Epidermal melanocyte (primary cell): ENCODE measurements at regions not wholly inside any gene's neighbourhood (a gene's known extent, or its start where the extent isn't known, plus 50 kb on each side); places are given as distances from the start of the nearest gene placed in this dataset.

Source experiments
- DNase-seq: peaks from one replicate; pipeline ENCODE4 v3.0.0; 2011; ENCODE audit warnings: low spot score; ENCODE audit not compliant: insufficient read length

- DNase-seq, result no peak
Measured at GRCh38 chr3:25143356-25144025, 284.6 kb upstream of the RARB start.

- DNase-seq, result no peak
Measured at GRCh38 chr3:25144430-25144829, 283.6 kb upstream of the RARB start.

- no peak for DNase-seq
Measured at GRCh38 chr3:25145176-25145575, 282.9 kb upstream of the RARB start.

GRCh38 chr3:25150199-25150598 lies 277.9 kb upstream of the RARB start:
- no peak for DNase-seq

- no peak for DNase-seq
Measured at GRCh38 chr3:25151281-25151902, 276.7 kb upstream of the RARB start.

GRCh38 chr3:25151903-25152295 lies 276.2 kb upstream of the RARB start:
- no peak for DNase-seq

- DNase-seq, result no peak
Measured at GRCh38 chr3:25153136-25153535, 274.9 kb upstream of the RARB start.

GRCh38 chr3:25153561-25153960 lies 274.5 kb upstream of the RARB start:
- DNase-seq, result no peak

GRCh38 chr3:25155652-25156471 lies 272.2 kb upstream of the RARB start:
- DNase-seq, result no peak

- no peak for DNase-seq
Measured at GRCh38 chr3:25156626-25157025, 271.4 kb upstream of the RARB start.

- no peak for DNase-seq
Measured at GRCh38 chr3:25165306-25165705, 262.8 kb upstream of the RARB start.

GRCh38 chr3:25166016-25166415 lies 262.0 kb upstream of the RARB start:
- no peak for DNase-seq

- no peak for DNase-seq
Measured at GRCh38 chr3:25169151-25169550, 258.9 kb upstream of the RARB start.

- DNase-seq, result no peak
Measured at GRCh38 chr3:25170021-25170420, 258.0 kb upstream of the RARB start.

GRCh38 chr3:25171118-25171807 lies 256.8 kb upstream of the RARB start:
- DNase-seq, result no peak

GRCh38 chr3:25171897-25172296 lies 256.2 kb upstream of the RARB start:
- DNase-seq, result no peak

GRCh38 chr3:25173606-25174005 lies 254.5 kb upstream of the RARB start:
- DNase-seq, result no peak

- DNase-seq, result no peak
Measured at GRCh38 chr3:25174251-25174650, 253.8 kb upstream of the RARB start.

- DNase-seq, result no peak
Measured at GRCh38 chr3:25177041-25177440, 251.0 kb upstream of the RARB start.

GRCh38 chr3:25178672-25179071 lies 249.4 kb upstream of the RARB start:
- no peak for DNase-seq

- DNase-seq, result no peak
Measured at GRCh38 chr3:25181096-25181495, 247.0 kb upstream of the RARB start.

- no peak for DNase-seq
Measured at GRCh38 chr3:25182794-25183193, 245.3 kb upstream of the RARB start.
